Epidermal melanocyte (primary cell): ENCODE measurements at regions not wholly inside any gene's neighbourhood (a gene's known extent, or its start where the extent isn't known, plus 50 kb on each side); places are given as distances from the start of the nearest gene placed in this dataset.

ENCODE experiments used
- DNase-seq: peaks from one replicate; pipeline ENCODE4 v3.0.0; 2011; ENCODE audit warnings: low spot score; ENCODE audit not compliant: insufficient read length

DNA sequence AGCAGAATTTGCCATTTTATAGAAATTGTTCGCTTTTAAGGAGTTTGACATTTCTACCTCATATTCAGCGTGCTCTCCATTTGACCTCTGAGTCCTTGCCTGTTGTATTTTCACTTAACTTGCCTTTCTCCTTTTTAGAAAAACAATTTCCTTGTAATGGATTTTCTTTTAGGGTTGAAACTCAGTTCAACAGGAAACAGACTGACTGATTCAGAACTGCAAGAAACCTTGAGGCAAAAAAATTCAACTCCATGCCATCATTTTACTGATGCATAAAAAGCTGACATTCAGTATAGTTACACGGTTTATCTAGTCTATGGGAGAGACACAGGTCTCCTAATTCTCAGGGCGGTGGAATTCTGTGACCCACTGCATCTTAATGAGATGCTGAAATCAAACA is 59.8 kb downstream of the MRPS30 start:
- no peak for DNase-seq

DNA sequence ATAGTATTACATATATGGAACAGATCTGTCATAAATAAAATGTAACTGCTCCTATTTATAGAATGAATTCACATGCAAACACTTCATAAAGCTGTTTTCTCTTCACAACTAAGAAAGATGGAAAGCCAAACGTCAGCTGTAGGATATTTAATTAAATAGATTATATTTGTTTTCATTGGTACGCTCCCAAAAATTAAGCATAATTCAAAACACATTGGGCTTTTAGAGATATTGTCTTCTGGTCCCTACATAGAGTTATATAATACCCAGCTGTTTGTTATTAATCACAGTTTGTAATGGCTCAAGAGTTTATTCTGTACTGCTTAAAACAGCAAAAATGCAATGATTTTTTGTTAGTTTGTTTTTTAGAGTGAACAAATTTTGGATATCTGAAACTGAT is 61.2 kb downstream of the MRPS30 start:
- DNase-seq = no peak

DNA sequence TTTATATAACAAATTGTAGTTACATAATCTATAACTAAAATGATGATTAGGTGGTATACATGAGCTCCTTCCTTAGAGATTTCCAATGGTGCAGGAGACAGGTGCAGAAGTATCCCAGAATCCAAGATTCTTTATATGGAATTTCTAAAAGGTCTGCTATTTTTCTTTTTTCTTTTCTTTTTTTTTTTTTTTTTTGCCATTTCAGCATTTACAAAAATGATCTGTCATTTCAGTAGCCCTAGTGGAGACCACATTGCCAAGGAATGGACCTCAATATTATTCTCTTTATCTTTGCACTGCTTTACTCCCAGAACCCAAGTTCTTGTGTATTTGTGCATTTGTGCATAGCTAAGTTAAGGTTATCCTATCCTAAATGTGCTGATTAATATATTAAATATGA is 61.7 kb downstream of the MRPS30 start:
- DNase-seq = no peak

DNA sequence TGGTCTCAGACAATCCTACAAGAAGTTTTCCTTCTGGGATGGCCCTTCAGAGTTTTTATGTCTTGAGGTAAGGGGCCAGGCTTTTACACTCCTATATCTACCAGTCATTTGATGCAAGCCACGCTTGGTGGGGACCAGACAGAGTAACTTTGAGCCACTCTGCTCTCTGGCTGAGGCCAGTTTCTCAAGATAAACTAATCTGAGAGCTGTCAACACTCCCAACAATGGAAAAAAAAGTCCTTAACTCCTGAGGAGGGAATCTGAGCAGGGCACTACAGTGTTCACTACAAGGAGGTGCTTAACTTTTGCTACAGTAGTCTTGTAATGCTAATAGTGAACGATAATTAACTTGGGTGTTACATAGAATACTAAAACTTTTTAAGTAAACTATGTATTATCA is 62.7 kb downstream of the MRPS30 start:
- no peak for DNase-seq

DNA sequence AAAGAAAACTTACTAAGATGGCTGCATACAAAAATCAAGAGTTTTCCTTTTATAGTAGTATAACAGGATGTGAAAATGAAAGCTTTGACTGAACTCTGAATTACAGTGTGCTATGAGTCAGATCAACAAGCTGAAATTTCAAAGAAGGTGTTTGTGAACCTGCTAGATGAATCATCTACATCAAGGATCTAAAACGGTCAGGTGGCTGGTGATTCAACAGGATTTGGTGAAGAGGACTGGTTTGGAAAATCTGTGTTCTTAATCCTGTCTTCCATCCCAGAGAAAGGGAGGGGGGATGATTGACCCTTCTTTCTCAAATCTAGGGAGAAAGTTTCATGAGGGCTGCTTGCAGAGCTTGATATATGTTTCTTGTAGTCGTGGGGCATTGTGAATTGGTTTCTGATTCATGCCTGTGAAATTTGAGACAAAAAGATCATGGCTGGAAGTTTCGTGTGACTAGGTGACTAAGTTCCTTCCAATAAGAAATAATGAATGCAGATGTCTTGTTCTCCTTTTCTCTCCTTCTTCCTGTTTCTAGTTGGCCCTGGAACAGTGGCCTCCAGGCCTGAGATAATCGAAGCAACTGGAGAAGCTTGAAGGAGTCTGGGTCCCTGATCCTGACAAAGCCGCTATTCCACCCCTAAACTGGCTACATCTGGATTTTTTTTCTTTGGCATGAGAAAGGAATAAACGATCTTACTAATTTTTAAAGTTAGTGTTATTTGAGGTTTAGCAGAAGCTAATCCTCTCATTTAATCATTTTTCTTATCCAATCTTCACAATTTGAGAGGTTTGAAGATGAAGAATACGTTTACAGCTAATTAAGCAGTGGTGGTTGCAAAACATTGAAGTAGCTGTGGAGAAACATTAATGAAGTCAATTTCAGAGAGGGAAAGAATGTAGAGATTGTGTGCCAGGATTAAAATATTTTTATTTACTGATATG is 67.2 kb downstream of the MRPS30 start:
- DNase-seq = no peak

DNA sequence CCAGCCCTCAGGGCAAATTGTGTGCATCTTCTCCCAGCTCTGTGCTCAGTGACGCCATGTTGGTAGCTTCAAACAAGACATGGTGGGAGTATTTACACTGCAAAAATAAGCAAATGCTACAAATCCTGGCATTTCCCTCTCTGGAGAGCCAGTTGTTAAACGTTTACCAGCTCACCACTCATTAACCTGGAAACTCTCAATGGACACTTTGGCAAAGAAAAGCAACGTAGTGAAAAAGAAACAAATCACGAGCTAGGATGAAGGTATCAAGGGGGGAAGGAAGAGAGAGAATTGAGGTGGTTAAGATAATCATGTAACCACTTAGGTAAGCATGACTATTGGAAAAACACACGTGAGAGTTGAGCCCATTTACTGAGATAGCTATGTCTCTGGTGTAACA is 72.5 kb downstream of the MRPS30 start:
- no peak for DNase-seq

DNA sequence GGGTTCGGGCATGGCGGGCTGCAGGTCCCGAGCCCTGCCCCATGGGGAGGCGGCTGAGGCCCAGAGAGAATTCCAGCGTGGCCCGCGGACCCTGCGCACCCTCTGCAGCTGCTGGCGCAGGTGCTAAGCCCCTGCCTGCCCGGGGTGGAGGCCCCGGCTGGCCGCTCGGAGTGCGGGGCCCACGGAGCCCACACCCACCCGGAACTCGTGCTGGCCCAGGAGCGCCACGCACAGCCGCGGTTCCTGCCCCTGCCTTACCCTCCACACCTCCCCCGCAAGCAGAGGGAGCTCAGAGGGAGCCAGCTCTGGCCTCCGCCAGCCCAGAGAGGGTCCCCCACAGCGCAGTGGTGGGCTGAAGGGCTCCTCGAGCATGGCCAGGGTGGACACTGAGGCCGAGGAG is 75.3 kb downstream of the MRPS30 start:
- DNase-seq = no peak

DNA sequence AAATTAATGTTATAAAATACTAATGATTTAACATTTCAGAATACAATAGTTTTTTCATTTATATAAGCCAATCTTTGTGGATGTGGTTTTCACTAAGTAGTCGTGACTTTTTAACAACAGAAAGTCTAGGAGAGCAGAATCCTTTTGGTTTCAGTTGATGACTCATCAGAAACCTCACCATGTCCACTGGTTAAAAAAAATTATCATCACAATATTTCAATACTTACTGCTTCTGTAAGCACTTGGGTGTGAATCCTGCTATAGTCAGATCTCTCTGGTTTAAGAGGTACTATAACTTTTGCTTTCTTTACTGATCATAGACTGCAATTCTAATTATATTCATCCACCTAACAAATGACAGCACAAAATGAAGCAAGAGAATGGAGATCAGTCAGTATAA is 77.2 kb downstream of the MRPS30 start:
- DNase-seq = no peak

DNA sequence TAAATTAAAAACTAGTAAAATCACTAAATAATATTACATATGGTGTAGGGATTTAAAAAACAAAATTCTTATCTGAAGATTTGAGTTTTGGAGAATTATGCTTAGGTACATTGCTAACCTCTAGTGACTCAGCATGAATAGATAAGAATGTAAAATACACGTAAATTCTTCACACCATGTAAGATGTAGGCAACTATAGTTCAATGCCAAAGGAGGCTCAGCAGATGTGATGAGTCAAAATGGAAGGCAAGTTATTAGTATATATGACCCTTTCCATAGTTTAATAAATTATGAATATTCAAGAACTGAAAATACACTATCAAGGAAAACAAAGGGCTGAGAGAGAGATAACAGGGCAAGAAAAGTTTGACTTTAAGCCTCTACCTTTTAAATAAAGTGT is 79.0 kb downstream of the MRPS30 start:
- DNase-seq = no peak

DNA sequence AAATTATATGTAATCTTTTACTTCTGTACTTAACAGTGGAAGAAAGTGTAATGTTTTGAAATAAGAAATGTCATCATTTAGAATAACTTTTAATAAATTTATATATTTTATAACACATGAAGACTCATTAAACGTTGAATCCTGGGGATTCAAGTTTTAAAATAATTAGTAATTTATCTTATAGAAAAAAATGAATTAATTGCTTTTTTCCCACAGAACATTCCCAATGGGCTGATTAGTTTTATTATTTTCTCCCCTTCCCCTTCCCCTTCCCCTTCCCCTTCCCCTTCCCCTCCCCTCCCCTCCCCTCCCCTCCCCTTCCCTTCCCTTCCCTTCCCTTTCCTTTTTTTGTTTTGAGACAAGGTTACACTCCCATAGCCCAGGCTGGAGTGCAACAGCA is 79.7 kb downstream of the MRPS30 start:
- DNase-seq = no peak

DNA sequence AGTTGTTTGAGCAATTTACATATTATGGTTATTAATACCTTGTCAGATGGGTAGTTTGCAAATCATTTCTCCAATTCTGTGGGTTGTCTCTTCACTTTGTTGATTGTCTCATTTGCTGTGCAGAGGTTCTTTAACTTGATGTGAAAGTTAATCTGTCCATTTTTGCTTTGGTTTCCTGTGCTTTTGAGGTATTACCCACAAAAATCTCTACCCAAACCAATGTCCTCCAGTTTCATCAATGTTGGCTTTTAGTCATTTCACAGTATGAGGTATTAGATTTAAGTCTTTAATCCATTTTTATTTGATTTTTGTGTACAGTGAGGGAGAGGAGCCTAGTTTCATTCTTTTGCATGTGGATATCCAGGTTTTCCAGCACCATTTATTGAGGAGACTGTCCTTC is 82.4 kb downstream of the MRPS30 start:
- DNase-seq = no peak

DNA sequence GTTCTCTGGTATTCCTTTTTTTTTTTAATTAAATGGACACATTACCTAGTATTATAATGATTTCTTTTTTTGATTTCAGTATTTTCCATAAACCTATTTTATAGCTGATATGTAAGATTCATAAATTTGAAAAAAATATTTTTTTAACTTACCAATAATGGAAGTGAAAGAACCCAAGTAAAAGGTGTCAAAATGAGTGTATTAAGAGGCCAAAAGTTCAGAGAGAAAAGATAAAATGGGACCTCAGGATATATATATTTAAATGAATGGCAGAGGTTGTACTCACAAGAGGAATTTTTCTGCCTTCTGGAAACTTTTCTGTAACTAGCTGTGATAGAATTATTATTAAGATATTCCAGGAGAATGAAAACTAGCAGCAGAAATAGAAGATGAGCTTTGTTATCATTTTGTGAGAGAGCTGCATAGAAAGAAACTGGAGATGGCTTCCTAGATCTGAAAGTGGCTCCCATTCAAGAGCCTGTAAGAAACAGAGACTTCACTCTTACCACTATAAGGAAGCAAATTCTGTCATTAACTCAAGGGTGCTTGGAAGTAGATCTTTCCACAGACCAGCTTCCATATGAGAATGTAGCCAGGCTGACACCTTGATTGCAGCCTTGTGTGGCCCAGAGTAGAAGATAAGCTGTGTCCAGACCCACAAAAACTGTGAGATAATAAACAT is 91.7 kb downstream of the MRPS30 start:
- DNase-seq = no peak

DNA sequence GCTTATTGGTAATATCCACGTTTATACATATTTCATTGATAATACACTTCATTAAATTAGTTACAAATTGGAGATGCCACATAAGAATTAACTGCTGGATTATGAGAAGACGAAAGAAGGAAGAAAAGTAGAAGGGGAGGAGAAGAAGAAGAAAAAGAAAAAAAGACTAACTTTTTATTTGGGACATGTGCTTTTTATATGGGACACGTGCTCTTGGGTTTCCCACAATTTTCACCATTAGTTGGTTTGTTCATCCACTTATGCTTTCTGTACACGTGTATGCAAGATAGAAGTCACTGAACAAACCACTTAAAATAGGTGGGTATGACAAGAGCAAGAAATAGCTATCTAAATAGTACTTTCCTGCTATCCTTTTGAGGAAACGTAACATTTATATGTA is 98.6 kb downstream of the MRPS30 start:
- DNase-seq = no peak

DNA sequence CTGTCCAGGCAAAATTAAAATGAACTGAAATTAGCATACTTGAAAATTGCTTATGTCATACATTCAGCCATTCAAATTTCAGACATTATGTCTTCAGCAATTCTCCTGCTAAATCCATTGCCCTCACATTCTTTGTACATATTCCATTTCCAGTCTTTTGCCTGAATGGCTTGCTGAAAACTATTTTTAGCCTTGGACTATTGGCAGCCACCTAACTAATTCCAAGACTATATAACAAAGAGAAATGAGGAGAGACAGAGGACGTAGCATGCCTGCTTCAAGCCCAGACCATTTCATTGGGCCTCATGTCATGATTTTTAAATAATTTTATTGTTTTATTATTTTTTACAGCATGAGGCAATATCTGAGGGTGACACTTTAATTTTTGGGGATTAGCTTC is 100.3 kb downstream of the MRPS30 start:
- no peak for DNase-seq

DNA sequence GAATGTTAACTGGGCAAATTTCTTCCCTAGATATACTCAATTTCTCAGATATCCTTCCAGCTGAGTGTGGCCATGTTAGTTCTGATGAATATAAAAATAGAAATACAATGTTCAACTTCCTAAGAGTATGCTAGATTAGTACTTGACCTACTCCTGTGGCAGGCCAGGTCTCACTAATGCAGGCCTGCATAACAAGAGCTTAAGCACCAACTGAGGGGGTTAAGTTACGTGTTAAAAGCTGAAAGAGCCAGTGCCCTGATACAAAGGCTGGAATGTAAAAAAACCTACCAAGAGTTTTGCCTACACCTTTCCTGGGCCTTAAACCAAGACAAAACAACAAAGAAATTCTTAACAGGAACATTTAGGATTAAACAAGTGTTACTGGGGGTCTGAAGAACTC is 102.8 kb downstream of the MRPS30 start:
- DNase-seq = no peak

DNA sequence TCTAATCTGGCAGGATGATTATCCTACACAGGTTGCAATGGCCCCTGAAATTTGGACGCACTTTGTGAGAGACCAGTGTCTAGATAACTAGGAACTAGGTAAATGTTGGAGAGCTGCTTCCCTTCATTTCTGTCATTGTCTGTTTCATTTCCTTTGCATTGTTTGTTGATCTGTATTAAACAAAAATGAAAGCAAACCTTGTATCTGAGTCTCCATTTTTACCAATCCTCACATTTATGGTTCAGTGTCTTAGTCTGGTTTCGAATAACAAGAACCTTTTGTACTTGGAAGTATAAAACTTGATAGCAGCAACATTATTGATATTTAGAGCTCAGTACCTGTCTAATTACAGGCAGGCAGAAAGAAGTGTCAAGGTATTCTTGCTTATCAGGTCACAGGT is 105.5 kb downstream of the MRPS30 start:
- DNase-seq = no peak

DNA sequence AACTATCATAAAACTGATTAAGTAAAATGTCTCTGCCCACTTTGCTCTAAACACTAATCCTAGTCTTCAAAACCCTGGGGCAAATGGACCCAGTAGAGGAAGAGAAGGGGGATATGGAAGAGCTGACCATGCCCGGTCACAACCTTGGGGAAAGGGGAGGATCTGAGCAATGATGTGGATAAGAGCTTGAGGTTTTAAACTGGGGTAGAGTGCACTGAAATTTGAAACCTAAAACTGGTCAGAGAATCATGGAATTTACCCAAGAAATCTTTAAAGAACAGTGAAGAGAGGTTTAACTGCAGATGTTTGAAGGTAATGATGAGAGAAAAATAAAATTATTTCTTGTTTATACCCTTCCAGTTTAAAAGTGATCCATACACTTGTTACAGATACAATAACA is 110.8 kb downstream of the MRPS30 start:
- no peak for DNase-seq

DNA sequence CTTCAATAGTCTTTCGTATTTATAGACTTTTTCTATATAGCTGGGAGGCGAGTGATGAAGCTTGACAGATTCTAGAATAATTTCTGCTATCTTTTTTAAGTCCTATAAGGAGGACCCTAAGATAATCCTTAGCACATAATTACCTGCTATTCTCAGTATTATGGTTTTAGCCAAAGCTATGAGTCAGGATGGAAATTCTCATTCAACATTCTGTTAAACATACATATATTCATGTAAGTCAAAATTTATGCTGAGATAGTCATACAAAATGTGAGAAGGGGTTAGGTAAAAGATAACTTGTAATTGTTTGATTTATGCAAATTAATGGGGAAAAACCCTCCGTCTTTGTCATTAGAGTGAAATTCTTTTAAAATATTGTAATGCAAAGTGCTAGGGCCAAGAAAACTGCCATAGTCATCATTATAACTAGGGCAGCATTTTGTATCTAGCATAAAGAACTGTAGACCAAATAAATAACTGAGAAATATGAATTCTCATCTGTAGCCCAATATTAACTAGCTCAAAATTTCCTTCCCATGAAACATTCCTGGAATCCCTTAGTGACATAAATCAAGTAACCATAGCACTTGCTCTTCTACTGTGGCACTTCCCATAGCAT is 118.5 kb downstream of the MRPS30 start:
- DNase-seq = no peak

DNA sequence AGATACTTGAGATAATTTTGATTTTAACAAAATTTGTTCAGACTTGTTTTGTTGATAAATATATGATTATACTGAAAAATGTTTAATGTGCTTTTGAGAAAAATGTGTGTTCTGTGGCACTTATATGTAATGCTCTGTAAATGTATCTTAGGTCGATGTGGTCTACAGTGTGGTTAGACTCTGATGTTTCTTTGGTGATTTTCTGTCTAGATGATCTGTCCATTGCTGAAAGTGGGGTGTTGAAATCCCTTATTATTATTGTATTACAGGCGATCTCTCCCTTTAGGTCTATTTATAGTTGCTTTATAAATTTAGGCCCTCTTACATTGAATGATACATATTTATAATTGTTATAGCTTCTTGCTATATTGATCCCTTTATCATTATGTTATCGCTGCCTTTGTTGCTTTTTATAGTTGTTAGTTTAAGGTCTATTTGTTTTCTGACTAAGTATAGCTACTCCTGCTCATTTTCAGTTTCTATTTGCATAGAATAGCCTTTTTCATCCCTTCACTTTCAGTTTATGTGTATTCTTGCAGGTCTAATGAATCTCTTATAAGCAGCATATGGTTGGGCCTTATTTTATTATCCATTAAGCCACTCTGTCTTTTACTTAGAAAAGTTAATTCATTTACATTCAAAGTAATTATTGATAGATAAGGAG is 124.3 kb downstream of the MRPS30 start:
- no peak for DNase-seq

DNA sequence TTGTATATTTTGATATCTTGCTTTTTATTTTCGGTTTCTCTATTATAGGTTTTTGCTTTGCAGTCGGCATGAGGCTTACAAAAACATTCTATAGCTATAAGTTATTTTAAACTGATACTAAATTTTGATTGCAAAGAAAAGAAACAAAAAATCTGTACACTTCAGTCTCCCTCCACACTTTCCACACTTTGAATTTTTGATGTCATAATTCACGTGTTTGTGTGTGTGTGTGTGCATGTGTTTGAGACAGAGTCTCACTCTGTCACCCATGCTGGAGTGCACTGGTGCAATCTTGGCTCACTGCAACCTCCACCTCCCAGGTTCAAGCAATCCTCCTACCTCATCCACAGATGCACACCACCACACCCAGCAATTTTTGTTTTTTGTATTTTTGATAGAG is 124.9 kb downstream of the MRPS30 start:
- DNase-seq = no peak

DNA sequence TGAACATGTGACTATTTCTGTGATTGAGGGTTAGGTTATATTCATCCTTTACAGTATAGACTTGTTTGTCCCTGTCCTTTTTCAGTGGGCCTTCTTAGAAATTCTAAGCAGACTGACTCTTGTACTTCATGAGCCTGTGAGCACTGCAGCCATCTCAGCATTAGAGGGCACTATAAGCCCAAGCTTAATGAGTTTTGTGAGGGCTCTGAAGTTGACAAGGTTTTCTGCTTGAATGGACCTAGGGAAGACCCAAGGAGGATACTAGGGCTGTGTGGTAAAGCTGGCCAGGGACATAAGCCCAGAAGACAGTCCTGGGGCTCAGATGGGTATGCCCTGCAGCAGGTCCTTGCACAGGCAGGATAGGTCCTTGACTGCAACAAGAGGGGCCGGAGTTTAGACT is 126.5 kb downstream of the MRPS30 start:
- DNase-seq = no peak

DNA sequence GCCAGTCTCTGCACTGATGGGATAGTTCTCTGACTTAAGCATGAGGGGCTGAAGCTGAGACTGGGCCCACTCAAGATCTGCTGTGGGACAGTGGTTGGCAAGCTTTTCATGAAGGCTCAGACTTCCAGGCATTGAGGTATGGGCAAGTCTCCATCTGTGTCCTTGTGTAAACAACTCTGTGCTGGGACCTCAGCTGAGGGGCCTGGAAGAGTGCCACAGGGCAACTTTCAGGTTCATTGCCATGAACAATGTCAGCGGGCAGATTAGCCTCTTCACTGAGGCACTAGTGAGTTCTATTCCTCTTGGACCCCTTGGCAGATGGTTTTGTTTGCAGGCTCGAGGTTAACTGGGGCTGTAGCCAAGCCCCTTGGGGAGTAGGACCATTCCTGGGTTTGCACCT is 127.1 kb downstream of the MRPS30 start:
- no peak for DNase-seq
